GF-D8 (cell line): ENCODE measurements at regions not wholly inside any gene's neighbourhood (a gene's known extent, or its start where the extent isn't known, plus 50 kb on each side); places are given as distances from the start of the nearest gene placed in this dataset.

Source experiments
- DNase-seq: peaks from one replicate; lab custom pipeline; 2025; lab: John Stamatoyannopoulos, UW

GRCh38 chr2:126793885-126794613 lies 104.6 kb upstream of the TEX51 start:
- DNase-seq: no peak

- DNase-seq: no peak
These were observed 103.0 kb upstream of the TEX51 start for GRCh38 chr2:126795656-126796055.

- DNase-seq: no peak
These were observed 101.6 kb upstream of the TEX51 start for GRCh38 chr2:126796931-126797621.

GRCh38 chr2:126797622-126798275 lies 100.9 kb upstream of the TEX51 start:
- DNase-seq: no peak

- no peak for DNase-seq
These were observed 100.2 kb upstream of the TEX51 start for GRCh38 chr2:126798276-126799140.

- DNase-seq: no peak
These were observed 99.4 kb upstream of the TEX51 start for GRCh38 chr2:126799301-126799700.

- DNase-seq: no peak
These were observed 97.2 kb upstream of the TEX51 start for GRCh38 chr2:126801473-126801872.

GRCh38 chr2:126802316-126802715 lies 96.4 kb upstream of the TEX51 start:
- DNase-seq: no peak

GRCh38 chr2:126802774-126803433 lies 95.8 kb upstream of the TEX51 start:
- DNase-seq: no peak

GRCh38 chr2:126803434-126803775 lies 95.3 kb upstream of the TEX51 start:
- DNase-seq: no peak

- DNase-seq: no peak
These were observed 94.3 kb upstream of the TEX51 start for GRCh38 chr2:126804347-126804746.

GRCh38 chr2:126808929-126809328 lies 89.8 kb upstream of the TEX51 start:
- no peak for DNase-seq

- no peak for DNase-seq
These were observed 89.3 kb upstream of the TEX51 start for GRCh38 chr2:126809340-126809739.

- DNase-seq: no peak
These were observed 88.7 kb upstream of the TEX51 start for GRCh38 chr2:126810001-126810400.

GRCh38 chr2:126811101-126811500 lies 87.6 kb upstream of the TEX51 start:
- no peak for DNase-seq

GRCh38 chr2:126817172-126817571 lies 81.5 kb upstream of the TEX51 start:
- no peak for DNase-seq

- no peak for DNase-seq
These were observed 76.6 kb upstream of the TEX51 start for GRCh38 chr2:126822115-126822514.

- no peak for DNase-seq
These were observed 75.8 kb upstream of the TEX51 start for GRCh38 chr2:126822921-126823320.

GRCh38 chr2:126823951-126824350 lies 74.7 kb upstream of the TEX51 start:
- no peak for DNase-seq

GRCh38 chr2:126824663-126825062 lies 74.0 kb upstream of the TEX51 start:
- DNase-seq: no peak

GRCh38 chr2:126825316-126825715 lies 73.4 kb upstream of the TEX51 start:
- no peak for DNase-seq

GRCh38 chr2:126826491-126826890 lies 72.2 kb upstream of the TEX51 start:
- DNase-seq: no peak
